H1 (cell line): ENCODE measurements at regions not wholly inside any gene's neighbourhood (a gene's known extent, or its start where the extent isn't known, plus 50 kb on each side); places are given as distances from the start of the nearest gene placed in this dataset.

Experiments
- CTCF ChIA-PET: fragments of 300-600 bp; sonication (Branson Sonifier 250); formaldehyde crosslinking; loops from one replicate; lab custom pipeline; 2021; ENCODE audit not compliant: partially characterized antibody; lab: Charles Lee
- POLR2A ChIA-PET: fragments of 300-600 bp; sonication (Branson Sonifier 250); formaldehyde crosslinking; loops from one replicate; lab custom pipeline; 2021; ENCODE audit warnings: inconsistent platforms; ENCODE audit not compliant: partially characterized antibody; lab: Charles Lee
- DNase-seq, 2 experiments: peaks; one replicate each; pipeline versions ENCODE4 v3.0.0 to v3.0.0-alpha.2; 2010 to 2022; ENCODE audit warnings: low spot score in 2 of 2, low read depth in 1 of 2, mixed read lengths in 1 of 2
- FAIRE-seq: peaks from 2 replicates; lab custom pipeline; 2011; peaks lifted over from hg19 to GRCh38; lab: Jason Lieb, UNC
- H2AFZ ChIP-seq: 2 replicates; pipeline ENCODE4 v1.8.1; 2012; ENCODE audit warnings: low read length, inconsistent platforms
- H2AK5ac ChIP-seq: 2 replicates; pipeline ENCODE4 v1.6.1; 2013; ENCODE audit warnings: low read depth, low read length
- H2BK120ac ChIP-seq: replicated peaks from 2 replicates; pipeline ENCODE3; 2013; ENCODE audit warnings: low read depth, low read length, inconsistent platforms
- H2BK12ac ChIP-seq: 2 replicates; pipeline ENCODE4 v1.6.1; 2013; ENCODE audit warnings: low read depth, low read length
- H2BK15ac ChIP-seq: 2 replicates; pipeline ENCODE4 v1.6.1; 2013; ENCODE audit warnings: low read length
- H2BK20ac ChIP-seq: 2 replicates; pipeline ENCODE4 v1.6.1; 2013; ENCODE audit warnings: low read length
- H2BK5ac ChIP-seq: 2 replicates; pipeline ENCODE4 v1.6.1; 2013; ENCODE audit warnings: low read depth, low read length
- H3K14ac ChIP-seq: 2 replicates; pipeline ENCODE4 v1.6.1; 2013; ENCODE audit warnings: inconsistent platforms; ENCODE audit not compliant: insufficient read length
- H3K18ac ChIP-seq: 2 replicates; pipeline ENCODE4 v1.6.1; 2013; ENCODE audit warnings: low read length; ENCODE audit errors: extremely low read depth
- H3K23ac ChIP-seq: 2 replicates; pipeline ENCODE4 v1.6.1; 2013; ENCODE audit warnings: inconsistent platforms; ENCODE audit not compliant: insufficient read length
- H3K23me2 ChIP-seq: 2 replicates; pipeline ENCODE4 v1.6.1; 2013; ENCODE audit warnings: low read depth, low read length
- H3K27ac ChIP-seq: 2 replicates; pipeline ENCODE4 v1.6.1; 2011; ENCODE audit warnings: low read depth, low read length, inconsistent platforms
- H3K27me3 ChIP-seq, 4 experiments: replicated peaks in 1 of 4; 1 replicate in 1 of 4; 2 replicates in 3 of 4; pipeline versions ENCODE4 v1.6.1 to v1.8.1; 2011 to 2013; ENCODE audit warnings: low read length in 3 of 4, mild to moderate bottlenecking in 3 of 4, inconsistent platforms in 2 of 4, mixed read lengths in 2 of 4, moderate library complexity in 1 of 4; ENCODE audit not compliant: control insufficient read depth in 3 of 4, insufficient read depth in 3 of 4; ENCODE audit errors: extremely low read depth in 1 of 4
- H3K36me3 ChIP-seq, 4 experiments: 2 replicates each; pipeline versions ENCODE4 v1.6.1 to v1.8.1; 2011 to 2013; ENCODE audit warnings: mild to moderate bottlenecking in 4 of 4, low read length in 3 of 4, moderate library complexity in 2 of 4, control low read depth in 1 of 4, inconsistent platforms in 1 of 4; ENCODE audit not compliant: insufficient read depth in 4 of 4, control insufficient read depth in 2 of 4
- H3K4ac ChIP-seq: replicated peaks from 2 replicates; pipeline ENCODE3; 2013; ENCODE audit warnings: low read length, low read depth, mixed read lengths, inconsistent platforms; ENCODE audit not compliant: insufficient read length
- H3K4me1 ChIP-seq, 4 experiments: replicated peaks in 1 of 4; 1 replicate in 1 of 4; 2 replicates in 3 of 4; pipeline versions ENCODE4 v1.6.1 to v1.8.1; 2011 to 2013; ENCODE audit warnings: low read length in 3 of 4, inconsistent platforms in 2 of 4, mixed read lengths in 1 of 4; ENCODE audit not compliant: insufficient read depth in 4 of 4, control insufficient read depth in 3 of 4
- H3K4me2 ChIP-seq, 2 experiments: 2 replicates each; pipeline versions ENCODE4 v1.6.1 to v1.8.1; 2011 to 2013; ENCODE audit warnings: low read depth in 2 of 2, low read length in 2 of 2, control low read depth in 1 of 2, inconsistent platforms in 1 of 2, mild to moderate bottlenecking in 1 of 2; ENCODE audit not compliant: insufficient read depth in 1 of 2
- H3K4me3 ChIP-seq, 4 experiments: fragments of 200-600, 300-600 bp in 1 of 4; sonication (generic), shearing (Covaris generic), sonication (Bioruptor Twin) in 1 of 4; 2 replicates each; pipeline versions ENCODE4 v1.5.1 to v1.8.1; 2011 to 2016; ENCODE audit warnings: low read length in 4 of 4, low read depth in 3 of 4, control low read depth in 2 of 4, inconsistent platforms in 2 of 4, mild to moderate bottlenecking in 2 of 4, mixed read lengths in 1 of 4, moderate library complexity in 1 of 4; ENCODE audit not compliant: insufficient read depth in 2 of 4; ENCODE audit errors: extremely low read depth in 1 of 4
- H3K56ac ChIP-seq: replicated peaks from 2 replicates; pipeline ENCODE3; 2013; ENCODE audit warnings: low read depth, mild to moderate bottlenecking, mixed read lengths, low read length, inconsistent platforms; ENCODE audit not compliant: insufficient read length
- H3K79me1 ChIP-seq: 2 replicates; pipeline ENCODE4 v1.6.1; 2013; ENCODE audit warnings: low read depth, low read length, control low read depth
- H3K79me2 ChIP-seq, 2 experiments: 2 replicates each; pipeline versions ENCODE4 v1.6.1 to v1.8.1; 2012 to 2013; ENCODE audit warnings: low read length in 2 of 2, mild to moderate bottlenecking in 2 of 2, inconsistent platforms in 1 of 2; ENCODE audit not compliant: insufficient read depth in 2 of 2, control insufficient read depth in 1 of 2
- H3K9ac ChIP-seq, 4 experiments: replicated peaks in 1 of 4; 1 replicate in 1 of 4; 2 replicates in 3 of 4; pipeline versions ENCODE4 v1.6.1 to v1.8.1; 2011 to 2013; ENCODE audit warnings: low read depth in 3 of 4, low read length in 3 of 4, control low read depth in 2 of 4, mild to moderate bottlenecking in 2 of 4, moderate library complexity in 2 of 4, inconsistent platforms in 1 of 4; ENCODE audit errors: extremely low read depth in 1 of 4
- H3K9me3 ChIP-seq, 2 experiments: 2 replicates each; pipeline versions ENCODE4 v1.6.1 to v1.8.1; 2012 to 2013; ENCODE audit warnings: mild to moderate bottlenecking in 2 of 2, moderate library complexity in 2 of 2, control low read depth in 1 of 2, inconsistent platforms in 1 of 2, low read depth in 1 of 2, low read length in 1 of 2, mixed read lengths in 1 of 2; ENCODE audit not compliant: insufficient read depth in 2 of 2
- H4K20me1 ChIP-seq, 2 experiments: replicated peaks in 1 of 2; 2 replicates each; pipeline versions ENCODE3 to v1.8.1; 2011 to 2013; ENCODE audit warnings: inconsistent platforms in 2 of 2, low read length in 2 of 2, mild to moderate bottlenecking in 1 of 2; ENCODE audit not compliant: insufficient read depth in 2 of 2, control insufficient read depth in 1 of 2
- H4K5ac ChIP-seq: 2 replicates; pipeline ENCODE4 v1.6.1; 2013; ENCODE audit warnings: low read length, low read depth, mixed read lengths, inconsistent platforms; ENCODE audit not compliant: insufficient read length
- H4K8ac ChIP-seq: 2 replicates; pipeline ENCODE4 v1.8.0; 2013; ENCODE audit warnings: mild to moderate bottlenecking, moderate library complexity, low read length, inconsistent platforms; ENCODE audit not compliant: insufficient read depth; ENCODE audit errors: extremely low read depth
- H4K91ac ChIP-seq: replicated peaks from 2 replicates; pipeline ENCODE3; 2013; ENCODE audit warnings: low read length, mixed read lengths, inconsistent platforms; ENCODE audit not compliant: insufficient read length
- CBX5 ChIP-seq: fragments of 300-800, 300-1000 bp; sonication (generic); IDR thresholded peaks from 2 replicates; pipeline ENCODE4 v1.7.1; 2016; ENCODE audit warnings: antibody characterized with exemption, low read length, low read depth
- CHD1 ChIP-seq: IDR thresholded peaks from 2 replicates; pipeline ENCODE4 v1.6.1; 2012; ENCODE audit warnings: low read depth, low read length, improper control_type of control experiment
- CTBP2 ChIP-seq: IDR thresholded peaks from 2 replicates; pipeline ENCODE4 v1.7.0; 2011; ENCODE audit warnings: borderline replicate concordance, mild to moderate bottlenecking, moderate library complexity, mixed read lengths, low read length; ENCODE audit not compliant: insufficient read depth, insufficient read length
- GABPA ChIP-seq: IDR thresholded peaks from 2 replicates; pipeline ENCODE4 v1.6.1; 2011; ENCODE audit warnings: mild to moderate bottlenecking, low read length, moderate library complexity, borderline replicate concordance; ENCODE audit not compliant: insufficient read depth
- JUN ChIP-seq: IDR thresholded peaks from 2 replicates; pipeline ENCODE4 v1.6.1; 2011; ENCODE audit warnings: low read depth, mild to moderate bottlenecking, improper control_type of control experiment, low read length
- JUND ChIP-seq: IDR thresholded peaks from 2 replicates; pipeline ENCODE4 v1.6.1; 2011; ENCODE audit warnings: mild to moderate bottlenecking, improper control_type of control experiment, low read length
- KDM5A ChIP-seq: fragments of 200-600 bp; IDR thresholded peaks from 2 replicates; pipeline ENCODE4 v1.7.1; 2012; ENCODE audit warnings: mild to moderate bottlenecking, low read length, inconsistent platforms, mixed read lengths
- NANOG ChIP-seq: IDR thresholded peaks from 2 replicates; pipeline ENCODE4 v1.6.1; 2011; ENCODE audit warnings: low read length, low read depth, mild to moderate bottlenecking, inconsistent platforms; ENCODE audit not compliant: insufficient read depth, poor library complexity, severe bottlenecking
- POLR2A ChIP-seq, 2 experiments: IDR thresholded peaks; 1 replicate in 1 of 2; 2 replicates in 1 of 2; pipeline ENCODE4 v1.6.1; 2011; ENCODE audit warnings: low read depth in 2 of 2, low read length in 2 of 2, mild to moderate bottlenecking in 2 of 2; ENCODE audit errors: control extremely low read depth in 1 of 2
- POLR2AphosphoS5 ChIP-seq: IDR thresholded peaks from 2 replicates; pipeline ENCODE4 v1.6.1; 2011; ENCODE audit warnings: low read depth, low read length
- RAD21 ChIP-seq, 2 experiments: IDR thresholded peaks in 1 of 2; conservative IDR thresholded peaks in 1 of 2; 2 replicates each; pipeline ENCODE4 v1.6.1; 2011; ENCODE audit warnings: low read depth in 2 of 2, low read length in 2 of 2, improper control_type of control experiment in 1 of 2, inconsistent platforms in 1 of 2, mild to moderate bottlenecking in 1 of 2, moderate library complexity in 1 of 2
- RXRA ChIP-seq: IDR thresholded peaks from 2 replicates; pipeline ENCODE4 v1.6.1; 2011; ENCODE audit warnings: low read depth, mild to moderate bottlenecking, low read length, moderate library complexity; ENCODE audit not compliant: insufficient read depth
- SIN3A ChIP-seq, 2 experiments: IDR thresholded peaks in 1 of 2; conservative IDR thresholded peaks in 1 of 2; 2 replicates each; pipeline ENCODE4 v1.6.1; 2011 to 2012; ENCODE audit warnings: low read length in 2 of 2, improper control_type of control experiment in 1 of 2, low read depth in 1 of 2, mild to moderate bottlenecking in 1 of 2
- SP4 ChIP-seq: IDR thresholded peaks from 2 replicates; pipeline ENCODE4 v1.6.1; 2012; ENCODE audit warnings: low read length, inconsistent platforms
- TAF7 ChIP-seq: optimal IDR thresholded peaks from 2 replicates; pipeline ENCODE3; 2011; ENCODE audit warnings: low read depth, mild to moderate bottlenecking, inconsistent platforms, low read length, moderate library complexity, borderline replicate concordance
- YY1 ChIP-seq: IDR thresholded peaks from 2 replicates; pipeline ENCODE4 v1.6.1; 2011; ENCODE audit warnings: low read depth, mild to moderate bottlenecking, low read length
- WGBS, 2 experiments: shearing (Covaris generic) in 1 of 2; methylation state at CpG; one replicate each; pipeline versions ENCODE4 v1.1.6 to v1.1.7; 2013 to 2015; ENCODE audit warnings: low lambda C conversion rate in 2 of 2, mixed read lengths in 2 of 2, inconsistent platforms in 1 of 2, low coverage in 1 of 2, missing lambda C conversion rate in 1 of 2; ENCODE audit not compliant: insufficient replicate concordance in 2 of 2, insufficient coverage in 1 of 2, insufficient read length in 1 of 2; ENCODE audit errors: extremely low coverage in 1 of 2, missing lambda C conversion rate in 1 of 2; 5-methylcytosine and 5-hydroxymethylcytosine counted together

DNA sequence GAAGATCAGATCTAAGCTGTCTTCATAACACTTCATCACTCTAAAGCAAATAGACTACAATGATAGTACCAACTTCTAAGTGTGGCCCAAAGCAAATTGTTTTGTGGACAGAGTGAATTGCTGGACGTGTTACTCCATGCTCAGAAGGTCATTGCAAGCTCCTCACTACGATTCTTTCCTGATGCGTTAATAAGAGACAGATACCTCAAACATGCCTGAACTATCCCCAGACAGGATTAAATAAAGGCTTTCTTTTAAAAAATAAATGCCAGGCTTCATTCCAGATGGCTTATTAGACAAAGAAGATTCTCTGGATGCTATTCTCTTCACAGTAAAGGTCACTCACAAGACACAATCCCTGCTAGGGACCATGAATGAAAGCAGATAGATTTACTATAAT is 621.2 kb downstream of the DCDC2C start:
- H3K4ac ChIP-seq, result no peak overlapping the region
- H3K18ac ChIP-seq, result no peak overlapping the region
- no peak overlapping the region for H3K9ac ChIP-seq
- no peak for DNase-seq
- no peak overlapping the region for H3K4me3 ChIP-seq
- ChIA-PET CTCF (no interaction called here), POLR2A (no interaction called here)
- H4K5ac ChIP-seq, result no peak overlapping the region
- H3K27ac ChIP-seq, result no peak overlapping the region
- H2AFZ ChIP-seq, result no peak overlapping the region
- H4K8ac ChIP-seq, result no peak overlapping the region
- no peak overlapping the region for H3K4me2 ChIP-seq
- no peak overlapping the region for H3K14ac ChIP-seq
- WGBS, 2 experiments, result 89% methylated on average over 3 of the region's 3 CpGs; no CpG with 5 or more reads in 1 of the 2 experiments
- no peaks in the 10 kb centered on the region for H3K79me2 ChIP-seq
- no peak overlapping the region for H3K23ac ChIP-seq
- H2AK5ac ChIP-seq, result no peak overlapping the region
- H3K23me2 ChIP-seq, result no peaks in the 10 kb centered on the region
- H4K20me1 ChIP-seq, result no peaks in the 10 kb centered on the region
- H2BK120ac ChIP-seq, result no peak overlapping the region
- no peak overlapping the region for H4K91ac ChIP-seq
- no peak overlapping the region for H2BK12ac ChIP-seq
- H3K27me3 ChIP-seq, result no peaks in the 10 kb centered on the region
- H3K9me3 ChIP-seq, result 0 out of 4 replicates have a peak, but pooled peaks cover 0 to 3% of the 10 kb centered on the region in 2 experiments
- H2BK15ac ChIP-seq, result no peak overlapping the region
- no peaks in the 10 kb centered on the region for H3K4me1 ChIP-seq
- no peak overlapping the region for H2BK5ac ChIP-seq
- FAIRE-seq, result no peak
- H3K36me3 ChIP-seq, result no peaks in the 10 kb centered on the region
- no peaks in the 10 kb centered on the region for H3K79me1 ChIP-seq
- H3K56ac ChIP-seq, result no peak overlapping the region
- no peak overlapping the region for H2BK20ac ChIP-seq
- no peak for TF ChIP-seq KDM5A
- TF ChIP-seq JUN, result no peak
- no peak for TF ChIP-seq YY1
- no peak for TF ChIP-seq SP4
- no peak for TF ChIP-seq RAD21 (IDR thresholded peaks at IDR 0.05 in 1 of 2, conservative IDR thresholded peaks at IDR 0.05 in 1 of 2; ENCODE audit: low read depth in 2 of 2, low read length in 2 of 2)
- no peak for TF ChIP-seq POLR2AphosphoS5
- no peak for TF ChIP-seq CTBP2
- no peak for TF ChIP-seq SIN3A (conservative IDR thresholded peaks at IDR 0.05 in 1 of 2, IDR thresholded peaks at IDR 0.05 in 1 of 2; ENCODE audit: low read depth in 1 of 2, low read length in 2 of 2)
- no peak for TF ChIP-seq POLR2A (IDR thresholded peaks at IDR 0.05; ENCODE audit: control extremely low read depth in 1 of 2, low read depth in 2 of 2, low read length in 2 of 2)
- TF ChIP-seq GABPA, result no peak
- no peak for TF ChIP-seq CHD1
- no peak for TF ChIP-seq NANOG
- TF ChIP-seq JUND, result no peak
- TF ChIP-seq RXRA, result no peak
- no peak for TF ChIP-seq TAF7
- no peak for TF ChIP-seq CBX5
